ENCODE measurements at regions not wholly inside any gene's neighbourhood (a gene's known extent, or its start where the extent isn't known, plus 50 kb on each side); places are given as distances from the start of the nearest gene placed in this dataset.

GRCh38 chr15:47439146-47440111 is 277.9 kb upstream of the SEMA6D start:
- no peaks in the 10 kb centered on the region for H3K4me1 Mint-ChIP-seq
- H3K36me3 Mint-ChIP-seq (ENCODE audit: low read depth) = no peaks in the 10 kb centered on the region
- no peaks in the 10 kb centered on the region for H3K27me3 Mint-ChIP-seq
- H3K27ac Mint-ChIP-seq = no peak overlapping the region
- no peak overlapping the region for H3K4me3 Mint-ChIP-seq
- no peak for DNase-seq
- H3K9me3 ChIP-seq (ENCODE audit: control insufficient read depth, low read length, poor library complexity, severe bottlenecking) = peaks cover 2% of the 10 kb centered on the region
- no peak for ATAC-seq

GRCh38 chr15:47442371-47442770 is 274.9 kb upstream of the SEMA6D start:
- peaks cover 2% of the 10 kb centered on the region for H3K9me3 ChIP-seq (ENCODE audit: control insufficient read depth, low read length, poor library complexity, severe bottlenecking)
- H3K36me3 Mint-ChIP-seq (ENCODE audit: low read depth) = no peaks in the 10 kb centered on the region
- DNase-seq (no peak), ATAC-seq (no peak)
- H3K27me3 Mint-ChIP-seq = no peaks in the 10 kb centered on the region
- no peaks in the 10 kb centered on the region for H3K4me1 Mint-ChIP-seq
- H3K4me3 Mint-ChIP-seq = no peak overlapping the region
- H3K27ac Mint-ChIP-seq = no peak overlapping the region

- H3K27ac Mint-ChIP-seq = no peak overlapping the region
- no peak overlapping the region for H3K4me3 Mint-ChIP-seq
- H3K4me1 Mint-ChIP-seq = no peaks in the 10 kb centered on the region
- H3K9me3 ChIP-seq (ENCODE audit: control insufficient read depth, low read length, poor library complexity, severe bottlenecking) = peaks cover 2% of the 10 kb centered on the region
- no peaks in the 10 kb centered on the region for H3K36me3 Mint-ChIP-seq (ENCODE audit: low read depth)
- DNase-seq (no peak), ATAC-seq (no peak)
- H3K27me3 Mint-ChIP-seq = no peaks in the 10 kb centered on the region
Observed at GRCh38 chr15:47443839-47444238, 273.5 kb upstream of the SEMA6D start.

- no peaks in the 10 kb centered on the region for H3K9me3 ChIP-seq (ENCODE audit: control insufficient read depth, low read length, poor library complexity, severe bottlenecking)
- no peak for DNase-seq
- H3K36me3 Mint-ChIP-seq (ENCODE audit: low read depth) = no peaks in the 10 kb centered on the region
- ATAC-seq = no peak
- no peak overlapping the region for H3K4me3 Mint-ChIP-seq
- no peak overlapping the region for H3K27ac Mint-ChIP-seq
- H3K27me3 Mint-ChIP-seq = no peaks in the 10 kb centered on the region
- H3K4me1 Mint-ChIP-seq = no peaks in the 10 kb centered on the region
Observed at GRCh38 chr15:47445723-47446392, 271.4 kb upstream of the SEMA6D start.

GRCh38 chr15:47460795-47461573 is 256.3 kb upstream of the SEMA6D start:
- no peak overlapping the region for H3K4me3 Mint-ChIP-seq
- no peaks in the 10 kb centered on the region for H3K36me3 Mint-ChIP-seq (ENCODE audit: low read depth)
- H3K4me1 Mint-ChIP-seq = no peaks in the 10 kb centered on the region
- no peak overlapping the region for H3K27ac Mint-ChIP-seq
- H3K27me3 Mint-ChIP-seq = no peaks in the 10 kb centered on the region
- no peak for DNase-seq
- ATAC-seq = no peak
- no peaks in the 10 kb centered on the region for H3K9me3 ChIP-seq (ENCODE audit: control insufficient read depth, low read length, poor library complexity, severe bottlenecking)

GRCh38 chr15:47461652-47462141 is 255.6 kb upstream of the SEMA6D start:
- H3K4me3 Mint-ChIP-seq = no peak overlapping the region
- no peaks in the 10 kb centered on the region for H3K9me3 ChIP-seq (ENCODE audit: control insufficient read depth, low read length, poor library complexity, severe bottlenecking)
- H3K27ac Mint-ChIP-seq = no peak overlapping the region
- no peaks in the 10 kb centered on the region for H3K27me3 Mint-ChIP-seq
- no peaks in the 10 kb centered on the region for H3K36me3 Mint-ChIP-seq (ENCODE audit: low read depth)
- no peaks in the 10 kb centered on the region for H3K4me1 Mint-ChIP-seq
- DNase-seq = no peak
- no peak for ATAC-seq

- Mint-ChIP-seq H3K4me1 (no peaks in the 10 kb centered on the region), H3K27me3 (no peaks in the 10 kb centered on the region)
Observed at GRCh38 chr15:47466357-47466756, 250.9 kb upstream of the SEMA6D start.

GRCh38 chr15:47470983-47471382 is 246.3 kb upstream of the SEMA6D start:
- H3K36me3 Mint-ChIP-seq (ENCODE audit: low read depth) = no peaks in the 10 kb centered on the region
- no peaks in the 10 kb centered on the region for H3K9me3 ChIP-seq (ENCODE audit: control insufficient read depth, low read length, poor library complexity, severe bottlenecking)
- no peak for DNase-seq
- H3K4me1 Mint-ChIP-seq = no peaks in the 10 kb centered on the region
- H3K4me3 Mint-ChIP-seq = no peak overlapping the region
- H3K27me3 Mint-ChIP-seq = no peaks in the 10 kb centered on the region
- ATAC-seq = no peak
- H3K27ac Mint-ChIP-seq = no peak overlapping the region

More at GRCh38 chr15:47466357-47466756, 250.9 kb upstream of the SEMA6D start:
- no peak overlapping the region for H3K4me3 Mint-ChIP-seq
- H3K27ac Mint-ChIP-seq = no peak overlapping the region
- no peaks in the 10 kb centered on the region for H3K9me3 ChIP-seq (ENCODE audit: control insufficient read depth, low read length, poor library complexity, severe bottlenecking)
- ATAC-seq = no peak
- no peaks in the 10 kb centered on the region for H3K36me3 Mint-ChIP-seq (ENCODE audit: low read depth)
- DNase-seq = no peak

GRCh38 chr15:47473106-47473725 is 244.1 kb upstream of the SEMA6D start:
- Mint-ChIP-seq H3K36me3 (ENCODE audit: low read depth) (no peaks in the 10 kb centered on the region), H3K27me3 (no peaks in the 10 kb centered on the region), H3K4me3 (no peak overlapping the region), H3K27ac (no peak overlapping the region), H3K4me1 (no peaks in the 10 kb centered on the region)
- H3K9me3 ChIP-seq (ENCODE audit: control insufficient read depth, low read length, poor library complexity, severe bottlenecking) = no peaks in the 10 kb centered on the region
- ATAC-seq (no peak), DNase-seq (no peak)

- no peaks in the 10 kb centered on the region for H3K4me1 Mint-ChIP-seq
- no peak overlapping the region for H3K27ac Mint-ChIP-seq
- no peaks in the 10 kb centered on the region for H3K36me3 Mint-ChIP-seq (ENCODE audit: low read depth)
- DNase-seq = no peak
- no peaks in the 10 kb centered on the region for H3K9me3 ChIP-seq (ENCODE audit: control insufficient read depth, low read length, poor library complexity, severe bottlenecking)
- H3K4me3 Mint-ChIP-seq = no peak overlapping the region
- ATAC-seq = no peak
- H3K27me3 Mint-ChIP-seq = no peaks in the 10 kb centered on the region
Observed at GRCh38 chr15:47473832-47474231, 243.5 kb upstream of the SEMA6D start.

- H3K27me3 Mint-ChIP-seq = no peaks in the 10 kb centered on the region
- no peak for ATAC-seq
- H3K9me3 ChIP-seq (ENCODE audit: control insufficient read depth, low read length, poor library complexity, severe bottlenecking) = no peaks in the 10 kb centered on the region
- no peaks in the 10 kb centered on the region for H3K36me3 Mint-ChIP-seq (ENCODE audit: low read depth)
- DNase-seq = no peak
- H3K4me3 Mint-ChIP-seq = no peak overlapping the region
- no peaks in the 10 kb centered on the region for H3K4me1 Mint-ChIP-seq
- no peak overlapping the region for H3K27ac Mint-ChIP-seq
Observed at GRCh38 chr15:47475336-47475735, 242.0 kb upstream of the SEMA6D start.

GRCh38 chr15:47477341-47477740 is 240.0 kb upstream of the SEMA6D start:
- no peaks in the 10 kb centered on the region for H3K9me3 ChIP-seq (ENCODE audit: control insufficient read depth, low read length, poor library complexity, severe bottlenecking)
- no peak for DNase-seq
- no peaks in the 10 kb centered on the region for H3K36me3 Mint-ChIP-seq (ENCODE audit: low read depth)
- no peak for ATAC-seq
- no peaks in the 10 kb centered on the region for H3K4me1 Mint-ChIP-seq
- H3K27me3 Mint-ChIP-seq = no peaks in the 10 kb centered on the region
- no peak overlapping the region for H3K4me3 Mint-ChIP-seq
- H3K27ac Mint-ChIP-seq = no peak overlapping the region

- ATAC-seq = no peak
- Mint-ChIP-seq H3K36me3 (ENCODE audit: low read depth) (no peaks in the 10 kb centered on the region), H3K4me1 (no peaks in the 10 kb centered on the region), H3K4me3 (no peak overlapping the region), H3K27me3 (no peaks in the 10 kb centered on the region), H3K27ac (no peak overlapping the region)
- no peaks in the 10 kb centered on the region for H3K9me3 ChIP-seq (ENCODE audit: control insufficient read depth, low read length, poor library complexity, severe bottlenecking)
- DNase-seq = no peak
Observed at GRCh38 chr15:47484059-47484458, 233.2 kb upstream of the SEMA6D start.
